Adrenal gland (tissue), 5 donors: ENCODE measurements at regions not wholly inside any gene's neighbourhood (a gene's known extent, or its start where the extent isn't known, plus 50 kb on each side); places are given as distances from the start of the nearest gene placed in this dataset.

Experiments used
- POLR2A ChIP-seq, 2 donors: fragments of 450-650 bp; IDR thresholded peaks; one replicate each; pipeline ENCODE4 v1.6.1; 2017; ENCODE audit warnings: antibody characterized with exemption in 2 of 2, mild to moderate bottlenecking in 2 of 2, moderate library complexity in 1 of 2
- TF ChIP-seq, protein P1 (sequence below), 6 experiments: fragments of 450-650 bp in 4 of 6; fragments of 200-600 bp in 2 of 6; sonication (generic) in 1 of 6; IDR thresholded peaks; 1 replicate in 5 of 6; 2 replicates in 1 of 6; pipeline versions ENCODE4 v1.5.1 to v1.8.0; 2016 to 2021; ENCODE audit warnings: antibody characterized with exemption in 6 of 6, mild to moderate bottlenecking in 2 of 6, moderate library complexity in 1 of 6
- donor health status: DM: no; HTN: no; CAD: no.

DNA sequence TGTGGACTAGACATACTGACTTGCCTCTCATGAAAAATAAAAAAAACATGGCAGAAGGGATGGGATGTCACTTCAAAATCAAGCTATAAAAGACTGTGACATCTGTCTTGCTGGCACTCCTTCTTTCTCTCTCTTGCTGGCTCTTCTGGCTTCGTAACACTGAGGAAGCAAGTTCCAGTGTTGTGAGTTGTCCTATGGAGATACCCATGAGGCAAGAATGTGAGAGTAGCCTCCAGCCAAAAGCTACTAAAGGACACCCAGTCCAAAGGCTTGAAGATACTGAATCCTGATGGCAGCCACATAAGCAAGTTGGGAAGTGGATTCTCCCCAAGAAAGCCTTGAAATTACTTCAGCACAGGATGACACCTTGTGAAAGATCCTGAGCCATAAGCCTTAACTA, 376.1 kb upstream of the TMEFF2 start:
- TF ChIP-seq, protein P1, sequence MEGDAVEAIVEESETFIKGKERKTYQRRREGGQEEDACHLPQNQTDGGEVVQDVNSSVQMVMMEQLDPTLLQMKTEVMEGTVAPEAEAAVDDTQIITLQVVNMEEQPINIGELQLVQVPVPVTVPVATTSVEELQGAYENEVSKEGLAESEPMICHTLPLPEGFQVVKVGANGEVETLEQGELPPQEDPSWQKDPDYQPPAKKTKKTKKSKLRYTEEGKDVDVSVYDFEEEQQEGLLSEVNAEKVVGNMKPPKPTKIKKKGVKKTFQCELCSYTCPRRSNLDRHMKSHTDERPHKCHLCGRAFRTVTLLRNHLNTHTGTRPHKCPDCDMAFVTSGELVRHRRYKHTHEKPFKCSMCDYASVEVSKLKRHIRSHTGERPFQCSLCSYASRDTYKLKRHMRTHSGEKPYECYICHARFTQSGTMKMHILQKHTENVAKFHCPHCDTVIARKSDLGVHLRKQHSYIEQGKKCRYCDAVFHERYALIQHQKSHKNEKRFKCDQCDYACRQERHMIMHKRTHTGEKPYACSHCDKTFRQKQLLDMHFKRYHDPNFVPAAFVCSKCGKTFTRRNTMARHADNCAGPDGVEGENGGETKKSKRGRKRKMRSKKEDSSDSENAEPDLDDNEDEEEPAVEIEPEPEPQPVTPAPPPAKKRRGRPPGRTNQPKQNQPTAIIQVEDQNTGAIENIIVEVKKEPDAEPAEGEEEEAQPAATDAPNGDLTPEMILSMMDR (IDR thresholded peaks at IDR 0.05): no peak
- no peak for TF ChIP-seq POLR2A (IDR thresholded peaks at IDR 0.05)
